GM18505 (cell line): ENCODE measurements at regions not wholly inside any gene's neighbourhood (a gene's known extent, or its start where the extent isn't known, plus 50 kb on each side); places are given as distances from the start of the nearest gene placed in this dataset.
"Not testable (repeated sequence)": the region's sequence is repeated elsewhere in the genome, so short reads cannot be mapped to it uniquely, and the experiment has no call there.

Source experiments
- ATAC-seq: cut with Tn5 transposase; IDR thresholded peaks from one replicate; pipeline ENCODE4 v1.9.1; 2021; ENCODE audit not compliant: unreplicated experiment
- POLR2A ChIP-seq: IDR thresholded peaks from 4 replicates; pipeline ENCODE4 v1.6.1; 2011; ENCODE audit warnings: borderline replicate concordance; ENCODE audit not compliant: insufficient read depth, insufficient read length; ENCODE audit errors: extremely low read depth

GRCh38 chr12:63508543-63508942 lies 159.8 kb downstream of the DPY19L2 start:
- TF ChIP-seq POLR2A = no peak
- ATAC-seq = no peak

- no peak for TF ChIP-seq POLR2A
- ATAC-seq = no peak
These were observed 168.7 kb downstream of the DPY19L2 start for GRCh38 chr12:63499567-63499966.

- TF ChIP-seq POLR2A = no peak
- no peak for ATAC-seq
These were observed 170.1 kb downstream of the DPY19L2 start for GRCh38 chr12:63498239-63498638.

- ATAC-seq = no peak
- TF ChIP-seq POLR2A = no peak
These were observed 171.6 kb downstream of the DPY19L2 start for GRCh38 chr12:63496654-63497053.

- no peak for TF ChIP-seq POLR2A
- no peak for ATAC-seq
These were observed 172.3 kb downstream of the DPY19L2 start for GRCh38 chr12:63495974-63496373.

GRCh38 chr12:63493357-63493756 lies 174.9 kb downstream of the DPY19L2 start:
- ATAC-seq = not testable (repeated sequence)

GRCh38 chr12:63480186-63480585 lies 188.1 kb downstream of the DPY19L2 start:
- TF ChIP-seq POLR2A = no peak
- ATAC-seq = no peak

- ATAC-seq = no peak
- TF ChIP-seq POLR2A = no peak
These were observed 198.1 kb downstream of the DPY19L2 start for GRCh38 chr12:63470161-63470560.

- ATAC-seq = no peak
- TF ChIP-seq POLR2A = no peak
These were observed 200.3 kb downstream of the DPY19L2 start for GRCh38 chr12:63467951-63468350.

- TF ChIP-seq POLR2A = no peak
- ATAC-seq = no peak
These were observed 210.4 kb downstream of the DPY19L2 start for GRCh38 chr12:63457857-63458256.

- no peak for ATAC-seq
- TF ChIP-seq POLR2A = no peak
These were observed 210.9 kb downstream of the DPY19L2 start for GRCh38 chr12:63457428-63457827.

- TF ChIP-seq POLR2A = no peak
- ATAC-seq = no peak
These were observed 217.5 kb downstream of the DPY19L2 start for GRCh38 chr12:63450816-63451215.

- no peak for ATAC-seq
- TF ChIP-seq POLR2A = no peak
These were observed 218.0 kb downstream of the DPY19L2 start for GRCh38 chr12:63450334-63450733.

GRCh38 chr12:63445224-63445880 lies 222.9 kb downstream of the DPY19L2 start:
- TF ChIP-seq POLR2A = no peak

GRCh38 chr12:63440048-63440447 lies 228.2 kb downstream of the DPY19L2 start:
- no peak for ATAC-seq
- no peak for TF ChIP-seq POLR2A

More at GRCh38 chr12:63445224-63445880, 222.9 kb downstream of the DPY19L2 start:
- no peak for ATAC-seq

GRCh38 chr12:63434384-63434783 lies 233.9 kb downstream of the DPY19L2 start:
- ATAC-seq = not testable (repeated sequence)

GRCh38 chr12:63427969-63428368 lies 240.3 kb downstream of the DPY19L2 start:
- not testable (repeated sequence) for ATAC-seq

GRCh38 chr12:63427029-63427428 lies 241.3 kb downstream of the DPY19L2 start:
- ATAC-seq = not testable (repeated sequence)
